ENCODE measurements at regions not wholly inside any gene's neighbourhood (a gene's known extent, or its start where the extent isn't known, plus 50 kb on each side); places are given as distances from the start of the nearest gene placed in this dataset.

GRCh38 chr17:15894913-15895658, 49.8 kb upstream of the ADORA2B start:
- DNase-seq (ENCODE audit: low read depth): no peak

All from stimulated activated CD8-positive, alpha-beta memory T cell treated with anti-CD3 and anti-CD28 coated beads, Interleukin-15, amount 100 ng/mL, for 24 hours (primary cell).